HG03039 (cell line): ENCODE measurements at regions not wholly inside any gene's neighbourhood (a gene's known extent, or its start where the extent isn't known, plus 50 kb on each side); places are given as distances from the start of the nearest gene placed in this dataset.

Source experiments
- ATAC-seq: cut with Tn5 transposase; IDR thresholded peaks from one replicate; pipeline ENCODE4 v1.9.1; 2021; ENCODE audit warnings: mild to moderate bottlenecking, moderate library complexity; ENCODE audit not compliant: unreplicated experiment

- ATAC-seq, result no peak
Observed at GRCh38 chr22:48902983-48903650, 924.6 kb downstream of the BRD1 start.

DNA sequence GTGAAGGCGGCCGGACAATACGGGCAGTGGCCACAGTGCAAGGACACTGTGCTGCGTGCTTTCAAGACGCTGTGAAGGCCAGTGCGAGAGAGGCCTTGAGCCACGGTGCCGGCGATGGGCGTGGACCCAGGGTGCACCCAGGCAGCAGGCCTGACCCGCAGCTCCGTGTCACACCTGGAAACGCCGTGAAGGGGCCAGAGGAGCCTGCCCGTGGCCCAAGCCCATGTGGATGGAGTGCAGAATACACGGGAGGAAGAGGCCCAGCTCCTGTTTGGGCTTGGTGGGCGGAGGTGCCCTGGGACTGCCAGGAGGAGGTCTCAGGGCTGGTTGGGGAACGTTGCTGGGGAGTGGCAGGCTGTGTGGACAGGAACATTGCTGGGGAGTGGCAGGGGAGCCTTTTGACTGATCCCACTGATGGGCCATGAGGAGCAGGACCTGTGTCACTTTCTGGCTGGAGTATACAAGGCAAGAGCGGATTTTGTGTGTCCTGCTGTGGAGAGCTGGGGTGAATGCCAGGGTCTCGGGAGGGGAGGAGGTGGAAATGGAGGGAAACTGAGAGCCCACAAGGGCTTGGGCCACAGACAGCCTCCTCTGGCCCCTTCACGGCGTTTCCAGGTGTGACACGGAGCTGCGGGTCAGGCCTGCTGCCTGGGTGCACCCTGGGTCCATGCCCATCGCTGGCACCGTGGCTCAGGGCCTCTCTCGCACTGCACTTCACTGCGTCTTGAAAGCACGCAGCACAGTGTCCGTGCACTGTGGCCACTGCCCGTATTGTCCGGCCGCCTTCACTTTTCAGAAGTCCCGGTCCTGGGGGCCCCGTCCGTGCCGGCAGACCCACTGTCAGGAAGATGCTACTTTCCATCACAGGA is 925.4 kb downstream of the BRD1 start:
- ATAC-seq, result no peak

DNA sequence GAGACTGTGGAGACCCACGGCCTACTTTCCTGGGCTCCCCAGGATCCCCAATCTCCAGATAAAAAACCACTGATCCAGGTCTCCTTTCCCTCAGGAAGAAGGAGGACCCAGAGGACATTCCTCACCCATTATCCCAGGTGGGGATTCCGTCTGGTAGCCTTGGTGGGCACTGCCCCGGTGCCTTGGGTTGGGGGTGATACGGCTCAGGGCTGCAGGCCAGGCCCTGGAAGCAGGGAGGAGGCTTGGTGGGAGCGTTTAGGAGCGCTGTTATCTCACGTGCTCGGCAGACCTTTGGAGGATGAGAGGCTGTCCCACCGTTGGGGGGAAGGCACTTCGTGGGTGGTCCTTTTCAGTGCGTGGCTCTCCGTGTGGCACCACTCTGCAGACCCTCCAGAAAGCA is 926.3 kb downstream of the BRD1 start:
- no peak for ATAC-seq

- no peak for ATAC-seq
Observed at GRCh38 chr22:48900626-48901025, 927.0 kb downstream of the BRD1 start.

DNA sequence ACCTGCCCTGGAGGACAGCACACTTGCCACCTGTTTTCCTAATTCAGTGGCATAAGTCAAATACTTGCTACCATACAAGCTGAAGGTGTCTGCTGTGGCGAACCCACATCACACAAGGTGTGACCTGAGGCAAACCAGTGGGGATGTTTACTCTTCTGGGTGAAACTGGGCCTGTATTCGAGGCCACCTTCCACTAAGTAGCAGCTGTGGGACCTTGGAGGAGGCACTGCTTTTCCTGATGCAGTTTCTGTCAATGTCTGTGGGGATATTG is 927.4 kb downstream of the BRD1 start:
- ATAC-seq, result no peak

GRCh38 chr22:48899523-48900326 is 927.9 kb downstream of the BRD1 start:
- no peak for ATAC-seq

DNA sequence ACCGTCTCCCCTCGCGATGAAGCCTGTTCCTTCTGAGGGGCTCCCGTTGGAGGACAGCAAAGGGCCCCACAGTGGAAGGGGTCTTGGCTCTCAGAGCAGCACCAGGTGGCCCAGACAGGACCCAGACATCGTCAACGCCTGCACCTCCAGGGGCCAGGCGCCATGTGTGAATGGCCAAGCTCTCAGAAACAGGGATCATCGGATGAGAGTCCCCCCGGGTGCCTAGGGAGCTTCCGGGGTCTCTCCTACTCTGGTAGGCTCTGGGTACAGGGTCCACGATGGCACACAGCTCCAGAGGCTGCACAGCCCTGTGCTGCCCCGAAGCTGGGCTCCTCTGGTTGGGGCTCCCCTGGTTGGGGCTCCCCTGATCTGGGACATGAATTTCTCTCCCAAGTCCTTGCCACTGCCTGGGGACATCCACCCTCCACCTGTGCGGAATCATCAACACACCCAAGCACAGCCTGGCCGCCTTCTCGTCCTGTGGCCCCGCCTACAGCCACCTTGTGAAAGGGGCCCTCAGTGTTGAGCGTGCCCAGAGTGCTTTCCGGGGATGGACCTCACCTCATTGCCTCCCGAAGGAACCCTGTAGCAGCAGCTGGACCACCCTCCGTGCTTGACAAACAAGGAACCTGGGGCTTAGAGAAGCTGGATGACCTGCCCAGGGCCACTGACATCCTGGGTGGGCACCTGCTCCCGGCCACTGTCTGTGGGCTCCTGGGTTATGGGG is 929.0 kb downstream of the BRD1 start:
- no peak for ATAC-seq

GRCh38 chr22:48897645-48898370 is 929.9 kb downstream of the BRD1 start:
- ATAC-seq, result no peak

- ATAC-seq, result no peak
Observed at GRCh38 chr22:48896766-48897644, 930.7 kb downstream of the BRD1 start.

DNA sequence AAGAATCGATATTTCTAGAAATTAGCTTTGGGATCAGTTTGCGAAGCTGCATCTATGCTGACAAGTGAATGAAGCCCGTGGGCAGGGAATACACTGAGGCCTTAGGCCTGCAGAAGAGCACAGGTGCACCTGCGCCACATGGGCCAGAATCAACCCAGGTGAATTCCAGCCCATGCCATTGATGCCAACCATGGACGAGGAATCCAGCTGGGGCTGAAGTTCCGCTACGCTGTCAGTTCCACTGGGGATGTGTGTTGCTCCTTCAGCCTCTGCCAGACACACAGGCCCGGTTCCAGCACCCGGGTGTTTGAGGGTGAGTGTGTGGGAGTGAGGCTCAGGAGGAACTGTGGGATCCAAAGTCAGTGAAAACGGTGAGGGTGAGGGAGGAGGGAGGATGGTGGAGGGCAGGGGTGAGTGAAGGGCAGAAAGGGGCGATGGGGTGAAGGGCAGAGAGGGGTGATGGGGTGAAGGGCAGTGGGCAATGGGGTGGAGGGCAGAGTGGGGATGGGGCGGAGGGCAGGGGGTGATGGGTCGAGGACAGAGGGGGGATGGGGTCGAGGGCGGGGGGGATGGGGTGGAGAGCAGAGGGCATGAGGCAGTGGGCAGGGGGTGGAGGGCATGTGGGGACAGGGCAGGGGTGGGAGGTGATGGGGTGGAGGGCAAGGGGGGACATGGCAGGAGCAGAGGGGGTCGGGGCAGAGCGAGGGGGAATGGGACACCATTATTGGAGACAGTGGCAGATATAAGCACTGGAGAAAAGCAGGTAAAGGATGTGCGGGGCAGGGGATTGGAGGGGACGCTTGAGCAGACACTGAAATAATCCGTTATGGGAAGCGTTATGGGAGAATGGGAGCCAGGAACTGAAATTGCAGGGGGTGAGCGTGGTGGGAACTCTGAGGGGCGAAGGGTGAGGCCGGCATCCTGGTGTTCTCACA is 931.6 kb downstream of the BRD1 start:
- ATAC-seq, result no peak

DNA sequence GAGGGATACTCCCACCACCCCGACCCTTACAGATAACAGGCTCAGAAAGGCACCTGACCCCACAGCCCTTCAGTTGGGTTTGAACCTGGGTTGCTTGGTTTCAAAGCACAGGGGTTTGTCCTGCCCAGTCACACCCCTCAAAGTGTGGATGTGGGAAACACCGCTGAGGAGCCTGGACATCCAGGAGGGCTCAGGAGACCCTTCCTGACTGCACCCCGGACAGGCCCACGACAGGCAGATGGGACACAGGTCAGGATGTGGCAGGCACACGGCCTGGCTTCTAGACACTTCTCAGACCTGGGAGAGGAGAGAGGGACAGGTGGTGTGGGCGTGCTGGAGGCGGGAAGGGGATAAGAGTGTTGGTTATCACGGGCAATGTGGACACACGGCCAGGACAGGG is 932.3 kb downstream of the BRD1 start:
- ATAC-seq, result no peak

DNA sequence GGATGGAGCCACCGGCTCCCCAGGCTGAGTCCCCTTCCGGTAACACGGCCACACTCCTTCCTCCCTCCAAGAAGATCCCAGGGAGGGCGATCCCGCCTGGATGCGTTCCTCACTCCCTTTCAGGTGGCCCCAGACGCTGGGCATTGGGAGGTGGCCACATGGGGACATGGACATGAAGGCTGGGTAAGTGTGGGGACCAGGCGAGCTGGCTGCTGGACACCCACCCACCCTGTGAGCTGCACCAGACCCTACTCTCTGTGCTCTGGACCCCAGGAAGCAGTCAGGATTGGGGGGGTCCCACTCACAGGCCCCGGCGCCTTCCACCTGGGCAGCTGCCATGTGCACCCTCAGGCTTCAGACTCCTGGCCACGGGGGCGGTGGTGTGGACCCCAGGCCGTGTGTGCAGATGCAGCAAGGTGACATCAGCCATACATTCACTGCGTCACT is 932.8 kb downstream of the BRD1 start:
- no peak for ATAC-seq

DNA sequence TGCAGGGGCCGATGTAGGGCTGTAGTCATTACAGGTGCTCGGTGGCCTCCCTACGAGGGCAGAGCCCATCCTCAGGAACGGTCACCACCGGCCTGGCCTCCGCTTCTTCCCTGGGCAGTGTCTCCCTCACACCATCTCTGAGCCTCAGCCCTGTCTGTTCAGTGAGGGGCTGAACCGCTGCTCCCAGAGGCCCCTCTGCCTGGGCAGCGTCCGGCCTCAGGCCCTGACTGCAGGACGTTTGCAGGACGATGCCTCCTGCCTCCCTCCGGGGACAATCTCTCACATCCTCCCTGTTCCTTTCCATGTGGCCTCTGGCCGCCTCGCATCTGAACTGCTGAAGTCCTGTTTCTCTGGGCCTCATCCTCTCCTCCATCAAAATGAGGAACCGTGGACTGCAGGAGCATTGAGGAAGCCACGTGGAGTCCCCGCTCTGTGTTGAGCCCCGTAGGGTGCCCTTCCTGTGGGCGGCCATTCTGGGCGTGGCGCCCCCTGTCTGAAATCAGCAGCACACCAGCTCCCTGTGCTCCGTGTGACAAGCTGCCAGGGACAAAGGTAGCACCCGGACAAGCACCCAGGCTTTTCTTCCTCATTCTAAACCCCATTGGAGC is 933.5 kb downstream of the BRD1 start:
- ATAC-seq, result no peak

- ATAC-seq, result no peak
Observed at GRCh38 chr22:48893288-48894063, 934.2 kb downstream of the BRD1 start.

GRCh38 chr22:48892578-48893287 is 934.9 kb downstream of the BRD1 start:
- no peak for ATAC-seq
